HG02798 (cell line): ENCODE measurements at regions not wholly inside any gene's neighbourhood (a gene's known extent, or its start where the extent isn't known, plus 50 kb on each side); places are given as distances from the start of the nearest gene placed in this dataset.
A peak's percentile ranks its signal among the peaks of the same experiment; 100 is the strongest.

ENCODE experiments used
- ATAC-seq: cut with Tn5 transposase; IDR thresholded peaks from one replicate; pipeline ENCODE4 v1.9.1; 2021; ENCODE audit warnings: mild to moderate bottlenecking; ENCODE audit not compliant: unreplicated experiment, poor library complexity

- peak; percentile 79 for ATAC-seq
Measured at GRCh38 chr6:127641905-127642304, 64.9 kb downstream of the C6orf58 start.
